ENCODE measurements at regions not wholly inside any gene's neighbourhood (a gene's known extent, or its start where the extent isn't known, plus 50 kb on each side); places are given as distances from the start of the nearest gene placed in this dataset.

DNA sequence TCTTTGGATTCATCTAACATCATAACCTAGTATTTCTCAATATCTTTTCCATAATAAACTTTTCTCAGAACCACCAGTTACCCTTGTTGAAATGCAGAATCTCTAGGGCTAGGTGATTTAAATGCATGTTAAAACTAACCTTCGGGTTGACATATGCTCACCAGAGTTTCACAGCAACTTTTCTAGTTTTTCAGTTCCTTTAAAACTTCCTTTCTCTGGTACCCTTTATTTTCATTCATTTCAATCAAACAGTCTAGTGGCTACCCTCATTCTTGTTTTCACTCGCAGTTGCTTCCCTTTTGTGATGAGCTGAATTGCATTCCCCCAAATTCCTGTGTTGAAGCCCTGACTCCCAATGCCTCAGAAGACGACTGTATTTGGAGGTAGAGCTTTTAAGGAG lies 712.8 kb upstream of the CHRM3 start:
- TF ChIP-seq, protein P1, sequence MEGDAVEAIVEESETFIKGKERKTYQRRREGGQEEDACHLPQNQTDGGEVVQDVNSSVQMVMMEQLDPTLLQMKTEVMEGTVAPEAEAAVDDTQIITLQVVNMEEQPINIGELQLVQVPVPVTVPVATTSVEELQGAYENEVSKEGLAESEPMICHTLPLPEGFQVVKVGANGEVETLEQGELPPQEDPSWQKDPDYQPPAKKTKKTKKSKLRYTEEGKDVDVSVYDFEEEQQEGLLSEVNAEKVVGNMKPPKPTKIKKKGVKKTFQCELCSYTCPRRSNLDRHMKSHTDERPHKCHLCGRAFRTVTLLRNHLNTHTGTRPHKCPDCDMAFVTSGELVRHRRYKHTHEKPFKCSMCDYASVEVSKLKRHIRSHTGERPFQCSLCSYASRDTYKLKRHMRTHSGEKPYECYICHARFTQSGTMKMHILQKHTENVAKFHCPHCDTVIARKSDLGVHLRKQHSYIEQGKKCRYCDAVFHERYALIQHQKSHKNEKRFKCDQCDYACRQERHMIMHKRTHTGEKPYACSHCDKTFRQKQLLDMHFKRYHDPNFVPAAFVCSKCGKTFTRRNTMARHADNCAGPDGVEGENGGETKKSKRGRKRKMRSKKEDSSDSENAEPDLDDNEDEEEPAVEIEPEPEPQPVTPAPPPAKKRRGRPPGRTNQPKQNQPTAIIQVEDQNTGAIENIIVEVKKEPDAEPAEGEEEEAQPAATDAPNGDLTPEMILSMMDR (IDR thresholded peaks at IDR 0.05) = no peak
- TF ChIP-seq POLR2AphosphoS5 (IDR thresholded peaks at IDR 0.05) (no peak), POLR2A (IDR thresholded peaks at IDR 0.05) (no peak)
- Histone ChIP-seq H3K27ac (no peak overlapping the region), H3K4me1 (replicated peaks) (no peaks in the 10 kb centered on the region), H3K36me3 (no peaks in the 10 kb centered on the region), H3K27me3 (replicated peaks; ENCODE audit: insufficient read depth) (no peaks in the 10 kb centered on the region), H3K4me3 (no peak overlapping the region), H3K9me3 (no peaks in the 10 kb centered on the region)
- whole genome bisulfite sequencing = 76% methylated on average over 3 of the region's 3 CpGs
- DNase-seq (ENCODE audit: low spot score) = no peak
- intact Hi-C loops (cut with DNase I) = no loop called here

DNA sequence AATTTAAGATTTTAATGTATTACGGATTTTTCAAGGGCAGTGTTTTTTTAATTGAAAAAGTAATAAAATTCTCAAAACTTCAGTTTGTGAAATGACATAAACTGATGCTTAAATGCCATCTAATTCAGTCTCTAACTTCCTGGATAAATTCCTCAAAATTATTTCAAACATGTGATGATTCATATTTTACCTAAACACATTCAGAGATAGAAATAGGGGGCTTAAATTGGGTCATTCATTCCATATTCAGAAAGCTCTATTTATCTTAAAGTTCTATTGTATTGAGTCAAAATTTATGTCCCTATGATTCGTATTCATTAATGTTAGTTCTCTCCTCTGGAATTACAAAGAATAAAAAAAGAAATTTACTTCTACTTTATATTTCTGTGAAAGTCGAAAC lies 713.6 kb upstream of the CHRM3 start:
- no peaks in the 10 kb centered on the region for H3K36me3 ChIP-seq
- WGBS = 82% methylated on average over 3 of the region's 3 CpGs
- H3K27me3 ChIP-seq (replicated peaks; ENCODE audit: insufficient read depth) = no peaks in the 10 kb centered on the region
- no peak for TF ChIP-seq POLR2AphosphoS5 (IDR thresholded peaks at IDR 0.05)
- no peak for TF ChIP-seq POLR2A (IDR thresholded peaks at IDR 0.05)
- TF ChIP-seq, protein P1 (IDR thresholded peaks at IDR 0.05) = no peak
- H3K4me3 ChIP-seq = no peak overlapping the region
- H3K4me1 ChIP-seq (replicated peaks) = no peaks in the 10 kb centered on the region
- no peak overlapping the region for H3K27ac ChIP-seq
- no peaks in the 10 kb centered on the region for H3K9me3 ChIP-seq
- no peak for DNase-seq (ENCODE audit: low spot score)
- intact Hi-C loops (cut with DNase I) = no loop called here

DNA sequence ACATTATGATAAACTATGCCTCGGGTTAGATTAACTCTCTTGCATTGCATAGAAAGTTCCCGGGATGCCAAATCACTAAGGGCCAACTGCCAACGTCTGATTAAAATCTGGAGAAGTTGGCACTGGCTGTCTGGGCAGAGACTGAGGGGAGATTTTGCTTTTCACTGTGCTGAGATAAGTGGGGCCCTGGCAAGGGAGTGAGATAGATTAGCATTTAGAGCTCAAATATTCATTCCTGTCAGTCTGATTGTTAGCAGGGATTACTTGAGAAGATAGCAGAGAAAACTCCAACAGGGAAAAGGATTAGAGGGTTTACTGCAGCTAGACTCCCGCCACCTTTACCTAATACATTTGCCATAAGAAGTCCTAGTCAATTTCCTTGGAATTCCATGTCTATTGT lies 714.1 kb upstream of the CHRM3 start:
- no peak overlapping the region for H3K4me3 ChIP-seq
- TF ChIP-seq POLR2A (IDR thresholded peaks at IDR 0.05) (no peak), POLR2AphosphoS5 (IDR thresholded peaks at IDR 0.05) (no peak)
- no peaks in the 10 kb centered on the region for H3K4me1 ChIP-seq (replicated peaks)
- DNase-seq (ENCODE audit: low spot score) = no peak
- WGBS = 29% methylated on average over 4 of the region's 4 CpGs
- H3K27ac ChIP-seq = no peak overlapping the region
- intact Hi-C loops (cut with DNase I) = no loop called here
- no peaks in the 10 kb centered on the region for H3K9me3 ChIP-seq
- no peaks in the 10 kb centered on the region for H3K27me3 ChIP-seq (replicated peaks; ENCODE audit: insufficient read depth)
- no peaks in the 10 kb centered on the region for H3K36me3 ChIP-seq

DNA sequence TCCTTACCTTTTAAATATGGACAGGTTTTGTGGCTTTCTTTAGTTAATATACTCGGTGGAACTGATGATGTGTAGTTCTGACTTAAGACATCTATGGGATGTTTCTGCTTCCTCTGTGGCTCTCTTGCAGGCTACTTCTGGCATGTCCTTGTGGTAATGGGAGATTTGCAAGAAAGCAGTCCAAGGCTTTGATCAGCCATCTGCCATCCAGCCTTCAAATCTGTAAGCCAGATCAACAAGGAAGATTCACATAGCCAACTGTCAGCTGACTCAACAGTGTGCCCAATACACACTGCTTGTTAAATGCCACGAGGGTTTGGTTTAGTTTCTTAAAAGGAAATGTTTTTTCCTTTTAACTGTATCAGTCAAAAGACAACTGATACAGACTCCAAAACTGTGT lies 722.2 kb upstream of the CHRM3 start:
- Histone ChIP-seq H3K27ac (no peak overlapping the region), H3K36me3 (no peaks in the 10 kb centered on the region), H3K9me3 (no peaks in the 10 kb centered on the region), H3K4me1 (replicated peaks) (no peaks in the 10 kb centered on the region), H3K4me3 (no peak overlapping the region), H3K27me3 (replicated peaks; ENCODE audit: insufficient read depth) (no peaks in the 10 kb centered on the region)
- intact Hi-C loops (cut with DNase I) = no loop called here
- TF ChIP-seq POLR2A (IDR thresholded peaks at IDR 0.05) (no peak), POLR2AphosphoS5 (IDR thresholded peaks at IDR 0.05) (no peak)
- TF ChIP-seq, protein P1 (IDR thresholded peaks at IDR 0.05) = no peak
- 53% methylated on average over 2 of the region's 2 CpGs for WGBS
- no peak for DNase-seq (ENCODE audit: low spot score)

DNA sequence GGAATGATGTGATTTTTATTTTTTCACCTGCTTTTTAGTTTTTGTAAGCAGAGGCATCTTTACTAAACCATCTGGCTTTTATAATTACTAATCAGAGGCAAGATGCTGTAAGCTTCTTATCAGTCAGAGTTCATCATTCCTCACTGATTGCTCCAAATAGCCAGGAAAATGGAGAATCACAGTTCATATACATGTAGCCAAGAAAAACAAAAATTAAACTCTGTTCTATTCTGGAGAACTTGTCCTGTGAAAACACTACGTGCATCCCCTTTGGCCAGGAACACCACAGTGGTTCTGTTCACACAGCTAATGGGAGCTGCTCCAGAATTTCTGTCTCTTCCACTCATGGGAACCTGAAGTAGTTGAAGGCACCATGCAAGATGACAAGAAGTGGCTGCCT lies 725.5 kb upstream of the CHRM3 start:
- 59% methylated on average over 1 of the region's 1 CpG for WGBS
- no peak for TF ChIP-seq POLR2AphosphoS5 (IDR thresholded peaks at IDR 0.05)
- intact Hi-C loops (cut with DNase I) = no loop called here

DNA sequence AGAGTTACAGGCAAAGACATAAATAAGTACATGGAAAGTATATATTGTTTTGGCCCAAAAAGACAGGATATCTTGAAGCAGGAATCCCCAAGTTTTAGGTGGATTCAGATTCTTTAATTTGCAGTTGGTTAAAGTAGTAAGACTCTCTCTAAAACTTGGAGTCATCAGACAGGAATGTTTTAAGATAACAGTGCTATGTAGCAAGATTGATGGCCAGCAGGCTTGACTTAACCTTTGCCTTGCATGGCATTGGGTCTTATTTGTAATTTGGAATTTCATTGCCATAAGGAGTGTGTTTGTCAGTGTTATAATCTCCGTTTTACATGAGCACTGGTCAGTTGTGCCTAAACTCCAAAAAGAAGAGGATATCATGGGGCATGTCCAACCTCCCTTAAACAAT lies 727.6 kb upstream of the CHRM3 start:
- DNase-seq (ENCODE audit: low spot score) = no peak
- no peak for TF ChIP-seq POLR2AphosphoS5 (IDR thresholded peaks at IDR 0.05)
- TF ChIP-seq, protein P1 (IDR thresholded peaks at IDR 0.05) = no peak
- TF ChIP-seq POLR2A (IDR thresholded peaks at IDR 0.05) = no peak
- Histone ChIP-seq H3K9me3 (no peaks in the 10 kb centered on the region), H3K27me3 (replicated peaks; ENCODE audit: insufficient read depth) (no peaks in the 10 kb centered on the region), H3K27ac (no peak overlapping the region), H3K4me3 (no peak overlapping the region), H3K36me3 (no peaks in the 10 kb centered on the region), H3K4me1 (replicated peaks) (no peaks in the 10 kb centered on the region)
- intact Hi-C loops (cut with DNase I) = no loop called here
- WGBS = 100% methylated on average over 1 of the region's 1 CpG

More for the DNA sequence above, 725.5 kb upstream of the CHRM3 start:
- Histone ChIP-seq H3K36me3 (no peaks in the 10 kb centered on the region), H3K27ac (no peak overlapping the region), H3K4me1 (replicated peaks) (no peaks in the 10 kb centered on the region), H3K27me3 (replicated peaks; ENCODE audit: insufficient read depth) (no peaks in the 10 kb centered on the region), H3K9me3 (no peaks in the 10 kb centered on the region), H3K4me3 (no peak overlapping the region)
- DNase-seq (ENCODE audit: low spot score) = no peak
